GM10266 (cell line): ENCODE measurements at regions not wholly inside any gene's neighbourhood (a gene's known extent, or its start where the extent isn't known, plus 50 kb on each side); places are given as distances from the start of the nearest gene placed in this dataset.

Experiments
- DNase-seq: peaks from one replicate; pipeline ENCODE4 v3.0.0; 2012; ENCODE audit errors: extremely low spot score
- TF ChIP-seq, protein P1 (sequence below): IDR thresholded peaks from 2 replicates; pipeline ENCODE4 v1.5.1; 2012; ENCODE audit warnings: mild to moderate bottlenecking, low read depth; ENCODE audit not compliant: control insufficient read depth, insufficient read depth; ENCODE audit errors: missing control alignments

DNA sequence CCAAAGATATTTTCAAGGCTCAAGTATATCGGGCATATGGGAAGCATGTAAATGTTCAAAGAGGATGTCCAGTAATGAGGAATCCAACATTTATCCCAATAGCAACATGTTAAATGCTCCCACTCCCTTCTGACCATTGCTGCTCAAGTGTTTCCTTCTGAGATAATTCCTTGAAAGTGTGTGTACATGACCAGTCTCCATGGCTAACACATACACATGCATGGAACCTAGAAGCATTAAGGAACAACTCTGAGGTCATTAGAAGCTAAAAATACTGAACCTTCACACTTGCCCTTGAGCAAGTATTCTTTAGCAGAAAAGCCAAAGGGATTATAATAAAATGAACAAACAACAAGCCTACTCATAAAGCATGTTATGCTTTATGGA lies 433.8 kb upstream of the TCF4 start:
- no peak for DNase-seq
- TF ChIP-seq, protein P1, sequence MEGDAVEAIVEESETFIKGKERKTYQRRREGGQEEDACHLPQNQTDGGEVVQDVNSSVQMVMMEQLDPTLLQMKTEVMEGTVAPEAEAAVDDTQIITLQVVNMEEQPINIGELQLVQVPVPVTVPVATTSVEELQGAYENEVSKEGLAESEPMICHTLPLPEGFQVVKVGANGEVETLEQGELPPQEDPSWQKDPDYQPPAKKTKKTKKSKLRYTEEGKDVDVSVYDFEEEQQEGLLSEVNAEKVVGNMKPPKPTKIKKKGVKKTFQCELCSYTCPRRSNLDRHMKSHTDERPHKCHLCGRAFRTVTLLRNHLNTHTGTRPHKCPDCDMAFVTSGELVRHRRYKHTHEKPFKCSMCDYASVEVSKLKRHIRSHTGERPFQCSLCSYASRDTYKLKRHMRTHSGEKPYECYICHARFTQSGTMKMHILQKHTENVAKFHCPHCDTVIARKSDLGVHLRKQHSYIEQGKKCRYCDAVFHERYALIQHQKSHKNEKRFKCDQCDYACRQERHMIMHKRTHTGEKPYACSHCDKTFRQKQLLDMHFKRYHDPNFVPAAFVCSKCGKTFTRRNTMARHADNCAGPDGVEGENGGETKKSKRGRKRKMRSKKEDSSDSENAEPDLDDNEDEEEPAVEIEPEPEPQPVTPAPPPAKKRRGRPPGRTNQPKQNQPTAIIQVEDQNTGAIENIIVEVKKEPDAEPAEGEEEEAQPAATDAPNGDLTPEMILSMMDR = no peak

DNA sequence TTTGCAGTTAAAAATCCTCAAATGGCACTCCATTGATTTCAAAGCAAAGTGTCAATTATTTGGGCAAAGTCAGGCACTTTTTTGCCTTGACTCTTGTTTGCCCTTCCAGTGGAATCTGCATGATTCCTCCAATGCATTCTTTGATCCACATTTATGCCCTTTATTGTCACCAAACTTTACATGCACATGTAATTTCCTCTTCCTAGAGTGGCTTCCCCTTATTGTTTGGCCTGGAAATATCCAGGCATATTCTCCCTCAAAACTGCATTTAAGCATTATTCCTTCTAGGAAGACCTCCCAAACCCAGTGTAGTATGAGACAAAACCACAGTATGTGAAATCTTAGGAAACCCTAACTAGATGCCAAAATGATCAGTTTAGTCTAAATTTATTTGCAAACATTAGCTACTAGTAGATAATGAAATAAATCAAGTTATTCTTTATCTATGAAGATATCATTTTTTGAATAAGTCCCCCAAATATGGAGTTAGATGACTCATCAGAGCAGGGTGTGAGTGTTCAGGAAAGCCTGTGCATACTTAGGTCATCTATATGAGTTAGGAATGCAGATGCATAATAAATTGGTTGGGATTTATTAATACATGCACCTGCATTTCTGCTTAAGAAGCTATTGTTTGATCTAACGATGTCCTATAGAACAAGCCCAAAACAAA lies 433.3 kb upstream of the TCF4 start:
- no peak for DNase-seq
- TF ChIP-seq, protein P1 = no peak

DNA sequence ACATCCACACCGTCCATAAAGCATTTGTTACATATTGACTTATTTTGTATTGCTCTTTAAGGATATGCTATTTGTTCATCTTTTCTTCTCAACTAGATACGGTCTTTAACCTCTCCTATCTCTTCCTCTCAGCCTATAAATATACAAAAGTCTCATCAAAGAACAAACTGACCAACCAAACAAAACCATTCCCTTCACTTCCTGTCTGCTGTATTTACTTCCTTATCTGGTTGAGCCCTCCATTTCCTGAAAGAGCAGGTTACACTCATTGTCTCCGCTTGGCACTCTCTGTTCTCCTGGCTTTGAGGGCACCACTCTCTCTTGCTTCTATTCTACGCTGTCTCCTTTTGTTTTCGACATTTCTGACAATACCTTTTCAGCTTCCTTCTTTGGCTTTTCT lies 431.9 kb upstream of the TCF4 start:
- TF ChIP-seq, protein P1 = no peak
- DNase-seq = no peak

DNA sequence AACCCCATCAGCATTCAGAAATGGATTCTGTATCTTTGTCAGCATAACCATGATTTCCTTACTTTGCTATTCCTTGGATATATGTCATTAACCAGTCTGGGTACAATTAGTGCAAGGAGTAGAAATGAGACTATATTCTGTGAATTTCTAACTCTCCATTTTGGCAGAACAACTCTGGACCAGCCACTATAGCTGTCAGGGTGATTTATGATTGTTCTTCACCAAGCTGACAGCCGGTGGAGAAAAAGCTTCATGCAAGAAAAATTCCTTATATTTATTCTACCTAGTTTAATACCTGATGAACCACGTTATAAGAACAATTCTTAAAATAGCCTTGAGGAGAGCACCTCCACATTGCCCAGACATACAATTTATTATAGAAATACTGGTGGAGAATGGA lies 431.2 kb upstream of the TCF4 start:
- TF ChIP-seq, protein P1 = no peak
- DNase-seq = no peak

DNA sequence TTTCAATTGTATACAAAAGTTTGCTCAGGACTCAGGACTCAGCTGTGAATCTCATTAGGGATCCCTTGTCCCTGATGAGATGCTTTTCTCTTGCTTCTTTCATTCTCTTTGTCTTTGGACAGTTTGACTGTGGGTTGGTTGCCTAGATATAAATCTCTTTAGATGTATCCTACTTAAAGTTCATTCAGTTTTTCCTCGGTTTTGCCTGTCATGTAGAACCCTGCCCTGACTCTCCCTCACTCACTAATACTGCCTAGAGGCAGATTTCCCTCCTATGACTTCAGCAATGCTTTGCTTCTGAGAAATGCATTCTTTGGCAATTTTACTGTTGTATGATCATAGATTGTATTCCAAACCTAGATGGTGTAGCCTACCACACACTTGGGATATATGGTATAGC lies 421.4 kb upstream of the TCF4 start:
- DNase-seq = no peak
- TF ChIP-seq, protein P1 = no peak

DNA sequence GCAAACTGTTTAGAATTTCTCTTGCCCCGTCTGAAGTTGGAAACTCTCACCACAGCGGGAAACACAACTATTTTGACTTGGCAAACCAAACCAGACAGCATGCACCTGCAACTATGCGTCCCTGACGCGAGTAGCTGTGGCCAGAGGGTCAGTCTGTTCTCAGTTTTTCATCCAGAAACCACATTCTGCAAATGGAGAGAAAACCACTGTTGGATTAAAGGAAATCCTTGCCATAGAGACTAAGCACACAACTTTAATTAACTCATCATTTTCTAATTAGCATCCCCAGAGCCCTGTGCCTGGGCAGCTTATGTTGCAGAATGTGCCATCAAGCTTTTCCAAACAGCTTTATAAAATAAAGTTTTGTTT lies 415.7 kb upstream of the TCF4 start:
- TF ChIP-seq, protein P1 = no peak
- DNase-seq = no peak

DNA sequence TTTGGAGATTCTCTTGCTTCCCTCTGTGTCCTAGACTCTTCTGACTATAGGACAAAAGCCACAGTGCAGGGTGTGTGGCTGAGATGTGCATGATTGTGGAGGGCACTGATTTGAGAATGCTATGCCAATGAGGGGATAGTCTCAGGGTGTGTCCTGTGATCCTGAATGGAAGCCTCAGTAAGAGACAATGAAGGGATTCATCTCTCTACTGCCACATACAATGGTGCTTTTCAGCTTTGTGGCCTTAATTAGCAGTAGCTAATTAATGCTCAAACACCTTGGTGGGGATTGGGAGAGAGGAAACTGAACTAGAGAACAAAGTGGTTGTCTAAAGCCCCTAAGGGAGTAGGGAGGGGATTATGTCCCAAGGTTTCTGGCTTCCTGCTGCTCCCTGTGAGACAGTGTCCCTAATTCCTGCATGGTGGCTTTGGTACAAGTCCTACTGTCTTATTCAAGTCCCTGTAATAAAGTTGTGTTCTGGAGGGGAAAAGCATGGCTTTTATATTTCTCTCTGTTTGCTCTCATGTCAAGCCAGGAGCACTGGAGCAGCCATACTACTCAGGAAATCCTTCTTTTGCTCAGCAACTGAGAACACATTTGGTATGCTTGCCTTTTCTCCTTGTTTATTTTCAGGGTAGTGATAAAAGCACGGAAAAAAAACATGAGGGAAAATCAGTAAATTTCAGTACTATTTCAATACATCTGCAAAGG lies 415.2 kb upstream of the TCF4 start:
- no peak for DNase-seq
- TF ChIP-seq, protein P1 = no peak
